ENCODE measurements at regions not wholly inside any gene's neighbourhood (a gene's known extent, or its start where the extent isn't known, plus 50 kb on each side); places are given as distances from the start of the nearest gene placed in this dataset.

DNA sequence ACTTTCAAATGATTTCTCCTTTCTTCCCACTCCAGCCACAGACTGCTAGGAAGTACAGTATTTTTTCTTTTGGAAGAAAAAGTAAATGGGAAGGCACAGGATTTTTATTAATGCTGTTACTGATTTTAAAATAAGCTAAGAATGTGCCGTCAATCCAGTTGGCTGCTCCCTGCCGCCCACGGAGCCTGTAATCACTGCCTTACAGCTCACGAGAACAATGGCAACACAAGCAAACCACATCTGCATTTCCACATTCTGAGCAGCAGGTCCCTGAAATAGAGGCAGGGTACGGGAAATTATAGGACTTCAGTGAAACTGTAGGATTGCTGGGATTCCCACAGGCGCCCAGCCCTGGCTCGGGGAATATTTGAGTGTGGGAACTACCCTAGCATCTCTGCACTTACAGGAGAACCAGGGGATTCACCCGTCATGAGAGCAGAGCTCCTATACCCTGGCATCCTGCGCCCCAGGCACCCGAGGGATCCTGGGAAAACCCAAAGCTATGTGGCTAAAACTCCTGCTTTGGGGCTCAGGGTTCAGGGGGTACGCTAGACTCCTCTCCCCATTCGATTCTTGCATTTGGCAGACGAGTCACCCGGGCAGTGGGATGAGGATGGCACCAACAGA, 72.9 kb upstream of the TNS3 start:
- WGBS, 3 donors: 78 to 84% (median 82%) methylated on average over 14 of the region's 14 CpGs
- ATAC-seq (no peak), DNase-seq (no peak)
- no peaks in the 10 kb centered on the region for H3K27me3 ChIP-seq (ENCODE audit: insufficient read depth in 3 of 3, low read length in 2 of 3)
- no peaks in the 10 kb centered on the region for H3K4me1 ChIP-seq
- no peak overlapping the region for H3K27ac ChIP-seq
- H3K9me3 ChIP-seq: no peaks in the 10 kb centered on the region
- intact Hi-C loops (cut with DNase I): no loop called here
- TF ChIP-seq, protein P1, sequence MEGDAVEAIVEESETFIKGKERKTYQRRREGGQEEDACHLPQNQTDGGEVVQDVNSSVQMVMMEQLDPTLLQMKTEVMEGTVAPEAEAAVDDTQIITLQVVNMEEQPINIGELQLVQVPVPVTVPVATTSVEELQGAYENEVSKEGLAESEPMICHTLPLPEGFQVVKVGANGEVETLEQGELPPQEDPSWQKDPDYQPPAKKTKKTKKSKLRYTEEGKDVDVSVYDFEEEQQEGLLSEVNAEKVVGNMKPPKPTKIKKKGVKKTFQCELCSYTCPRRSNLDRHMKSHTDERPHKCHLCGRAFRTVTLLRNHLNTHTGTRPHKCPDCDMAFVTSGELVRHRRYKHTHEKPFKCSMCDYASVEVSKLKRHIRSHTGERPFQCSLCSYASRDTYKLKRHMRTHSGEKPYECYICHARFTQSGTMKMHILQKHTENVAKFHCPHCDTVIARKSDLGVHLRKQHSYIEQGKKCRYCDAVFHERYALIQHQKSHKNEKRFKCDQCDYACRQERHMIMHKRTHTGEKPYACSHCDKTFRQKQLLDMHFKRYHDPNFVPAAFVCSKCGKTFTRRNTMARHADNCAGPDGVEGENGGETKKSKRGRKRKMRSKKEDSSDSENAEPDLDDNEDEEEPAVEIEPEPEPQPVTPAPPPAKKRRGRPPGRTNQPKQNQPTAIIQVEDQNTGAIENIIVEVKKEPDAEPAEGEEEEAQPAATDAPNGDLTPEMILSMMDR (IDR thresholded peaks at IDR 0.05): no peak
- no peaks in the 10 kb centered on the region for H3K36me3 ChIP-seq (ENCODE audit: insufficient read depth in 1 of 2, low read depth in 1 of 2)
- no peak overlapping the region for H3K4me3 ChIP-seq

DNA sequence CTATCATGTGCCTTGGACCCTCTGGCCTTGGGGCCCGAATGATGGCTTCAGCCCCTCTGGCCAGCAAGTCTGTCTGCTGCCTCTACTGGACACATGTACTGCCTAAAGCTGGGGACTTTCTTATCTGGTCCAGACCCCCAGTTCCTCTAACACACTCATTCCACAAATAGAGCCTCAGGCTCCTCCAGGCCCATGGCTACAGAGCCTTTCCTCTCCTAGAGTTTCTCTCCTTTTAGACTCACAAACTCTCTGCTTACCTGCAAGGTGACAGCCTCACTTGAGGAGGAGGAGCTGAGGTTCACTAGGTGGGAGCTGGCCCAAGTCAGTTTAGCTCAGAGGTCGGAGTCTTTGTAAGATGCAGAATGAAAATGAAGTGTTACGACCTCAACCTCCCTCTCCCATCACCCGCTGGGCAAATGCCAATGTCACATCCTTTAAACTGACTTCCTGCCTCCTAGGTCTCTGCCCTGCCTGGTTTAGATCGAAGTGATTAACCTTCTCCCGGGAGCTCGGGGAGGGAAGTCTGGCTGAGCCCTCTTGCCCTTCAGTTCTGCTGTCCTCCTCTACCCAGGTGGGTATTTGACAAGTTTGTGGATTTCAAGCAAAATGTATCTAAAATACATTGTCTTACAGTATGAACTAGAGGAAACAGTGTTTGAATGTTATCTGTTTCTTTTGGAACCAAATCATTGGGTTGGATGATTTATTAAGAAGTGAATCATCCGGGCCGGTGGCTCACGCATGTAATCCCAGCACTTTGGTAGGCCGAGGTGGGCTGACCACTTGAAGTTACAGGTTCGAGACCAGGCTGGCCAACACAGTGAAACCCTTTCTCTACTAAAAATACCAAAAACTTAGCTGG, 71.9 kb upstream of the TNS3 start:
- Histone ChIP-seq H3K4me3 (no peak overlapping the region), H3K27ac (no peak overlapping the region), H3K9me3 (no peaks in the 10 kb centered on the region), H3K4me1 (no peaks in the 10 kb centered on the region), H3K27me3 (ENCODE audit: insufficient read depth in 3 of 3, low read length in 2 of 3) (no peaks in the 10 kb centered on the region), H3K36me3 (ENCODE audit: insufficient read depth in 1 of 2, low read depth in 1 of 2) (no peaks in the 10 kb centered on the region)
- ATAC-seq: no peak
- 73 to 75% (median 74%) methylated on average over 12 of the region's 12 CpGs for WGBS, 3 donors
- DNase-seq: no peak
- TF ChIP-seq, protein P1 (IDR thresholded peaks at IDR 0.05): no peak
- intact Hi-C loops (cut with DNase I): no loop called here

DNA sequence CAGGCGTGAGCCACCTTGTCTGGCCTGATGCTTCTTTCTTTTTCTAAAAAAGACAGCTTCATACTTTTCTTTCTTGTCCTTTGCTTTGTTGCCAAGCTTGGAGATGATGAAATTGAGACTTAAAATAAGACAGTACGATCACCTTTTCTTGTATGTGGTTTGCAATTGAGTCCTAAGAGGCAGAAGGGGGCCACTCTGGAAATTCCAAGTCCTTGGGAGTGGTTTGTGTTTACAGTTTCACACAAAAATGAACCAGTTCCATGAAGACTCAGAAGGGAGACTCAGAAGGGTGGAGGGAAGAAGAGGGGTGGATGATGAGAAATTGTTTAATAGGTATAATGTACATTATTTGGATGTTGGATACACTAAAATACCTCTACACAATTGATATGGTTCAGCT, 70.7 kb upstream of the TNS3 start:
- Histone ChIP-seq H3K9me3 (no peaks in the 10 kb centered on the region), H3K36me3 (ENCODE audit: insufficient read depth in 1 of 2, low read depth in 1 of 2) (no peaks in the 10 kb centered on the region), H3K27ac (no peak overlapping the region), H3K4me1 (no peaks in the 10 kb centered on the region), H3K27me3 (ENCODE audit: insufficient read depth in 3 of 3, low read length in 2 of 3) (no peaks in the 10 kb centered on the region), H3K4me3 (no peak overlapping the region)
- intact Hi-C loops (cut with DNase I): no loop called here
- 94 to 97% (median 96%) methylated on average over 2 of the region's 2 CpGs for WGBS, 3 donors
- DNase-seq (no peak), ATAC-seq (no peak)
- TF ChIP-seq, protein P1 (IDR thresholded peaks at IDR 0.05): no peak

DNA sequence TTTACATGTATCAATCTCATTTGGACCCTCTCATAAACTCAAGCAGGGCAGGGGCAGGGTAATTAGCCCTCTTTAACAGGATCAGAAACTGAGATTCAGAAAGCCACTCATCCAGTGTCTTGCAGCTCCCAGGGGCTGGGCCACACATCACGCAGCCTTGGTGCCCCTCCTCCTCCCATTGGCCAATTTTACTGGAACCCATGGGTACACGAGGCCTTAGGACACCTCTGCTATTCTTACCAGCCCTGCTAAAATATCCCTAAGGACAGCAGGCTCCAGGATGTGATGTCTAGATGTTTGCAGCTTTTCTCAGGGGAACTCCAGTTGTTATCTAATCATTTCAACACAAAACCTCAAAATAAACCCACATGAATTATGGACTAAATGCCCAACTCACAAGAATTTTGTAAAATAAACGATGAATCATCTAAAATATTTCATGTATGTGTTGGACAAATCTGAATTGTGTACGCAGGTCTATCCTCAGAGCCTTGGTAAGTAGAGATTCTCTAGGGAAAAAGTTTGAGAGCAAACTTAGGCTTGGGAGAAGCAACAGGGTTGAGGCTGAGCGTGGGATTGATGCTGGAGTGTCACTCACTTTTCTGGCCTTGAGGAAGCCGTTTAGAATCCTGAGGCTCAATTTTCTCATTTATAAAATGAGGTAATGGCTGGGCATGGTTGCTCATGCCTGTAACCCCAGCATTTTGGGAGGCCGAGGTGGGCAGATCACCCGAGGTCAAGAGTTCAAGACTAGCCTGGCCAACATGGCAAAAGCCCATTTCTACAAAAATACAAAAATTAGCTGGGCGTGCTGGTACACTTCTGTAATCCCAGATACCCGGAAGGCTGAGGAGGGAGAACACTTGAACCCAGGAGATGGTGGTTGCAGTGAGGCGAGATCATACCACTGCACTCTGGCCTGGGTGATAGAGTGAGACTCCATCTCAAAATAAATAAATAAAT, 69.7 kb upstream of the TNS3 start:
- Histone ChIP-seq H3K27ac (no peak overlapping the region), H3K27me3 (ENCODE audit: insufficient read depth in 3 of 3, low read length in 2 of 3) (no peaks in the 10 kb centered on the region), H3K4me3 (no peak overlapping the region), H3K36me3 (ENCODE audit: insufficient read depth in 1 of 2, low read depth in 1 of 2) (no peaks in the 10 kb centered on the region), H3K9me3 (no peaks in the 10 kb centered on the region), H3K4me1 (no peaks in the 10 kb centered on the region)
- intact Hi-C loops (cut with DNase I): no loop called here
- WGBS, 3 donors: 80 to 91% (median 82%) methylated on average over 11 of the region's 11 CpGs
- ATAC-seq (no peak), DNase-seq (no peak)
- TF ChIP-seq, protein P1 (IDR thresholded peaks at IDR 0.05): no peak

Measured in psoas muscle (tissue), 7 donors.